Caco-2 (cell line): ENCODE measurements at regions not wholly inside any gene's neighbourhood (a gene's known extent, or its start where the extent isn't known, plus 50 kb on each side); places are given as distances from the start of the nearest gene placed in this dataset.

Source experiments
- BruUV-seq: library from RNA; stranded (reverse); fragments of 400-500 nt; replicated peaks from 2 replicates; lab custom pipeline; 2021; lab: Mats Ljungman, UMichigan
- CTCF ChIA-PET: fragments of 300-600 bp; sonication (Branson Sonifier 250); formaldehyde crosslinking; loops from one replicate; lab custom pipeline; 2022; ENCODE audit warnings: antibody characterized with exemption; lab: Charles Lee
- POLR2A ChIA-PET: fragments of 300-600 bp; sonication (Branson Sonifier 250); formaldehyde crosslinking; loops from one replicate; lab custom pipeline; 2022; ENCODE audit warnings: antibody characterized with exemption; lab: Charles Lee
- DNase-seq, 2 experiments: peaks; one replicate each; pipeline versions ENCODE4 v3.0.0 to v3.0.0-alpha.2; 2020 to 2022
- H3K27me3 ChIP-seq: replicated peaks from 2 replicates; pipeline ENCODE4 v1.6.0; 2011; ENCODE audit warnings: low read length; ENCODE audit not compliant: control insufficient read depth, insufficient read depth
- H3K36me3 ChIP-seq: 2 replicates; pipeline ENCODE4 v1.5.1; 2011; ENCODE audit warnings: low read length; ENCODE audit not compliant: control insufficient read depth, insufficient read depth
- H3K4me1 ChIP-seq: fragments of 250-450 bp; sonication (Bioruptor Pico); 2 replicates; pipeline ENCODE4 v1.5.1; 2020; ENCODE audit warnings: mild to moderate bottlenecking
- H3K4me3 ChIP-seq: 2 replicates; pipeline ENCODE4 v1.5.1; 2011; ENCODE audit warnings: low read depth, mild to moderate bottlenecking, control low read depth, low read length
- H3K9me3 ChIP-seq: fragments of 250-450 bp; sonication (Bioruptor Pico); 2 replicates; pipeline ENCODE4 v1.5.1; 2020; ENCODE audit warnings: mild to moderate bottlenecking, moderate library complexity
- H3K27ac Mint-ChIP-seq: one replicate; pipeline ENCODE4 v1.8.0; 2022; ENCODE audit warnings: mixed read lengths; ENCODE audit not compliant: unreplicated experiment
- H3K27me3 Mint-ChIP-seq: one replicate; pipeline ENCODE4 v1.8.0; 2022; ENCODE audit warnings: mixed read lengths; ENCODE audit not compliant: insufficient read depth, unreplicated experiment
- H3K36me3 Mint-ChIP-seq: one replicate; pipeline ENCODE4 v1.8.0; 2022; ENCODE audit warnings: mild to moderate bottlenecking, mixed read lengths; ENCODE audit not compliant: insufficient read depth, unreplicated experiment
- H3K4me1 Mint-ChIP-seq: one replicate; pipeline ENCODE4 v1.8.0; 2022; ENCODE audit warnings: low read depth, mixed read lengths; ENCODE audit not compliant: unreplicated experiment
- H3K4me3 Mint-ChIP-seq: one replicate; pipeline ENCODE4 v1.8.0; 2022; ENCODE audit warnings: mild to moderate bottlenecking, moderate library complexity, mixed read lengths; ENCODE audit not compliant: unreplicated experiment
- H3K9me3 Mint-ChIP-seq: one replicate; pipeline ENCODE4 v1.8.0; 2022; ENCODE audit warnings: mixed read lengths; ENCODE audit not compliant: unreplicated experiment
- CTCF ChIP-seq, 2 experiments: fragments of 200-600 bp in 1 of 2; IDR thresholded peaks; 1 replicate in 1 of 2; 2 replicates in 1 of 2; pipeline versions ENCODE4 v1.5.1 to v1.8.0; 2011 to 2022; ENCODE audit warnings: antibody characterized with exemption in 1 of 2, control low read depth in 1 of 2, inconsistent platforms in 1 of 2, low read depth in 1 of 2, low read length in 1 of 2, mild to moderate bottlenecking in 1 of 2, moderate library complexity in 1 of 2; ENCODE audit not compliant: insufficient read depth in 1 of 2, severe bottlenecking in 1 of 2, unreplicated experiment in 1 of 2
- intact Hi-C: fragments of 100-400 bp; cut with micrococcal nuclease; formaldehyde crosslinking; loops from one replicate; pipeline ENCODE4 v1.10.0; 2022; ENCODE audit not compliant: unreplicated experiment

GRCh38 chr14:22509751-22510300 lies 79.2 kb downstream of the DAD1 start:
- no peak for TF ChIP-seq CTCF (IDR thresholded peaks at IDR 0.05; ENCODE audit: insufficient read depth in 1 of 2, low read depth in 1 of 2, low read length in 1 of 2, severe bottlenecking in 1 of 2, unreplicated experiment in 1 of 2)
- peaks cover 15% of the 10 kb centered on the region for H3K4me1 Mint-ChIP-seq
- Histone ChIP-seq H3K9me3 (no peaks in the 10 kb centered on the region), H3K4me3 (no peak overlapping the region), H3K27me3 (no peaks in the 10 kb centered on the region), H3K36me3 (no peaks in the 10 kb centered on the region), H3K4me1 (peaks cover 18% of the 10 kb centered on the region)
- CTCF ChIA-PET = interaction anchor here (0.5 to 1.1 kb wide), 3 partner anchors 288 to 381 kb away, joined by 3 to 9 read pairs (median 3); no protein-coding TSS in a partner anchor
- no peaks in the 10 kb centered on the region for H3K27me3 Mint-ChIP-seq
- no peak for DNase-seq
- peak overlapping the region; percentile 14 for H3K27ac Mint-ChIP-seq
- BruUV-seq = no TSS peak
- POLR2A ChIA-PET = no interaction called here
- no peaks in the 10 kb centered on the region for H3K36me3 Mint-ChIP-seq
- intact Hi-C loops = no loop called here
- no peaks in the 10 kb centered on the region for H3K9me3 Mint-ChIP-seq
- H3K4me3 Mint-ChIP-seq = no peak overlapping the region

GRCh38 chr14:22509036-22509709 lies 79.9 kb downstream of the DAD1 start:
- Histone ChIP-seq H3K4me1 (peaks cover 18% of the 10 kb centered on the region), H3K9me3 (no peaks in the 10 kb centered on the region), H3K36me3 (no peaks in the 10 kb centered on the region), H3K4me3 (no peak overlapping the region), H3K27me3 (no peaks in the 10 kb centered on the region)
- Mint-ChIP-seq H3K9me3 (no peaks in the 10 kb centered on the region), H3K27me3 (no peaks in the 10 kb centered on the region), H3K4me1 (peaks cover 15% of the 10 kb centered on the region), H3K4me3 (no peak overlapping the region), H3K27ac (no peak overlapping the region), H3K36me3 (no peaks in the 10 kb centered on the region)
- ChIA-PET CTCF (interaction anchor here (0.6 kb wide), 1 partner anchor 288 kb away, joined by 9 read pairs; no protein-coding TSS in a partner anchor), POLR2A (no interaction called here)
- no peak for DNase-seq
- BruUV-seq = no TSS peak
- no peak for TF ChIP-seq CTCF (IDR thresholded peaks at IDR 0.05; ENCODE audit: insufficient read depth in 1 of 2, low read depth in 1 of 2, low read length in 1 of 2, severe bottlenecking in 1 of 2, unreplicated experiment in 1 of 2)
- intact Hi-C loops = no loop called here

- H3K4me1 Mint-ChIP-seq = peaks cover 15% of the 10 kb centered on the region
- POLR2A ChIA-PET = no interaction called here
- CTCF ChIA-PET = no interaction called here
- no peaks in the 10 kb centered on the region for H3K36me3 Mint-ChIP-seq
- H3K27me3 ChIP-seq = no peaks in the 10 kb centered on the region
- no peak overlapping the region for H3K4me3 ChIP-seq
- no peaks in the 10 kb centered on the region for H3K36me3 ChIP-seq
- intact Hi-C loops = no loop called here
- TF ChIP-seq CTCF (IDR thresholded peaks at IDR 0.05; ENCODE audit: insufficient read depth in 1 of 2, low read depth in 1 of 2, low read length in 1 of 2, severe bottlenecking in 1 of 2, unreplicated experiment in 1 of 2) = no peak
- H3K4me1 ChIP-seq = peaks cover 18% of the 10 kb centered on the region
- no peaks in the 10 kb centered on the region for H3K9me3 ChIP-seq
- H3K9me3 Mint-ChIP-seq = no peaks in the 10 kb centered on the region
- no peak overlapping the region for H3K4me3 Mint-ChIP-seq
- no TSS peak for BruUV-seq
- H3K27ac Mint-ChIP-seq = no peak overlapping the region
- H3K27me3 Mint-ChIP-seq = no peaks in the 10 kb centered on the region
- DNase-seq = no peak
Measured at GRCh38 chr14:22508662-22509035, 80.4 kb downstream of the DAD1 start.
